DMS53 (cell line): ENCODE measurements at regions not wholly inside any gene's neighbourhood (a gene's known extent, or its start where the extent isn't known, plus 50 kb on each side); places are given as distances from the start of the nearest gene placed in this dataset.

ENCODE experiments used
- DNase-seq: peaks from one replicate; lab custom pipeline; 2025; lab: John Stamatoyannopoulos, UW

DNA sequence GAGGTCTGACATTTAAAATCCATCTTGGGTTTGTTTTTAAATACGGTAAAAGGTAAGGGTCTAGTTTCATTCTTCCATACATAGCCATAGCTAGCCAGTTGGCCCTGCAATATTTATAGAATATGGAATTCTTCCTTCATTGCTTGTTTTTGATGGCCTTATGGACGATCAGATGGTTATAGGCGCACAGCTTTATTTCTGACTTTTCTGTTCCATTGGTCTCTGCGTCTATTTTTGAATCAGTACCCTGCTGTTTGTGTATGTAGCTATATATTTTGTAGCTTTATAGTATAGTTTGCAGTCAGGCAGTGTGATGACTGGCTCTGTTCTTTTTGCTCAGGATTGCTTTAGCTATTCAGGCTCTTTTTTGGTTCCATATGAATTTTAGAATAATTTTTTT lies 366.8 kb upstream of the MIS18BP1 start:
- DNase-seq: no peak

DNA sequence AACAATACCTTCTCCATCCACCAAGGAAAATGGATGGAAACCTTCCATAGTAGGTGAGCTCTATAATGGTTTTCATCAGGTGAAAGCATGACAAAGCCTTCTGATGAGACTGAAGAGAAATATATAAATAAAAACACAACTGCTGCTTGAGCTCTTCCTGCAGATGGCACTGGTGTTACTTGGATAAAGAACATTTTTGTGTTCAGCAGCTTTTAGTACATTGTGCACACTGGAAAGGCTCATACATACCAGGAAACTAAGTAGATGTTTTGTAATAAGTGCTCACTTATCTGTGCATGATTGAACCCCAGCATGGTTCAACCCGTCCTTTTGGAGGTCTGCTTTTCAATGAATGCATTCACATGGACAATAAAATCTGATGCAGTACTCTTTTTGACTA lies 357.3 kb upstream of the MIS18BP1 start:
- peak; percentile 67 for DNase-seq

- no peak for DNase-seq
These were observed 334.1 kb upstream of the MIS18BP1 start for GRCh38 chr14:45587142-45587541.

GRCh38 chr14:45559626-45560025 lies 306.6 kb upstream of the MIS18BP1 start:
- no peak for DNase-seq

DNA sequence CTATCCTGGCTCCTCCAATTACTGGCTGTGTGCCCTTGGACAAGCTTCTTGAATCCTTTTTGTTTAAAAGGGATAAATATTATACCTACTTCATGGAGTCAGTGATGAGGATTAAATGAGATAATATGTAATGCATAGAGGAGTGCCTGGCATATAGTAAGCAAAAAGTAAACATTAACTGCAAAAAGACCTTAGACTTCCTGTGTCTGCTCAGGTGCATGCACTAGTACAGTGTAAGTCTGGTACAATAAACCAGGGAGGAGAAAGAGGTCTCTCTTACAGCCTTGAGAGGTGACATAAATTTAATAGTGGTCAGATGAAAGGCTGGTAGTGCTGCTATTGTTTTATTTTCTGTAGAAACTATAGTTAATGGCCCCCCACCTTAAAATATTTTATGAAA lies 305.2 kb upstream of the MIS18BP1 start:
- no peak for DNase-seq

GRCh38 chr14:45553981-45554380 lies 301.0 kb upstream of the MIS18BP1 start:
- DNase-seq: no peak

DNA sequence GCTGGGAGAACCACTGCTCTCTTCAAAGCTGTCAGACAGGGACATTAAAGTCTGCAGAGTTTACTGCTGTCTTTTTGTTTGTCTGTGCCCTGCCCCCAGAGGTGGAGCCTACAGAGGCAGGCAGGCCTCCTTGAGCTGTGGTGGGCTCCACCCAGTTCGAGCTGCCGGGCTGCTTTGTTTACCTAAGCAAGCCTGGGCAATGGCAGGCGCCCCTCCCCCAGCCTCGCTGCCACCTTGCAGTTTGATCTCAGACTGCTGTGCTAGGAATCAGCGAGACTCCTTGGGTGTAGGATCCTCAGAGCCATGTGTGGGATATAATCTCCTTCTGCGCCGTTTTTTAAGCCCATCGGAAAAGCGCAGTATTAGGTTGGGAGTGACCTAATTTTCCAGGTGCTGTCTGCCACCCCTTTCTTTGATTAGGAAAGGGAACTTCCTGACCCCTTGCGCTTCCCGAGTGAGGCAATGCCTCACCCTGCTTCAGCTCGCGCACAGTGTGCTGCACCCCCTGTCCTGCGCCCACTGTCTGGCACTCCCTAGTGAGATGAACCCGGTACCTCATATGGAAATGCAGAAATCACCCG lies 298.3 kb upstream of the MIS18BP1 start:
- peak; percentile 51 for DNase-seq

DNA sequence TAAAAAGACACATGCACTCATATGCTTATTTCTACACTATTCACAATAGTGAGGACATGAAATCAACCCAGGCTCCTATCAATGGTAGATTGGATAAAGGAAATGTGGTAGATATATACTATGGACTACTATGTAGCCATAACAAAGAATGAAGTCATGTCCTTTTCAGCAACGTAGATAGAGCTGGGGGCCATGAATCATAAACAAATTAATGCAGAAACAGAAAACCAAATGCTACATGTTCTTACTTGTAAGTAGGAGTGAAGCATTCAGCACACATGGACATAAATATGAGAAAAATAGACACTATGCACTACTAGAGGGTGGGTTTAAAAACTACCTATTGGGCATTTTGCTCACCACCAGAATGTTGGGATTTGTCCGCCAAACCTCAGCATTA lies 278.0 kb upstream of the MIS18BP1 start:
- no peak for DNase-seq

DNA sequence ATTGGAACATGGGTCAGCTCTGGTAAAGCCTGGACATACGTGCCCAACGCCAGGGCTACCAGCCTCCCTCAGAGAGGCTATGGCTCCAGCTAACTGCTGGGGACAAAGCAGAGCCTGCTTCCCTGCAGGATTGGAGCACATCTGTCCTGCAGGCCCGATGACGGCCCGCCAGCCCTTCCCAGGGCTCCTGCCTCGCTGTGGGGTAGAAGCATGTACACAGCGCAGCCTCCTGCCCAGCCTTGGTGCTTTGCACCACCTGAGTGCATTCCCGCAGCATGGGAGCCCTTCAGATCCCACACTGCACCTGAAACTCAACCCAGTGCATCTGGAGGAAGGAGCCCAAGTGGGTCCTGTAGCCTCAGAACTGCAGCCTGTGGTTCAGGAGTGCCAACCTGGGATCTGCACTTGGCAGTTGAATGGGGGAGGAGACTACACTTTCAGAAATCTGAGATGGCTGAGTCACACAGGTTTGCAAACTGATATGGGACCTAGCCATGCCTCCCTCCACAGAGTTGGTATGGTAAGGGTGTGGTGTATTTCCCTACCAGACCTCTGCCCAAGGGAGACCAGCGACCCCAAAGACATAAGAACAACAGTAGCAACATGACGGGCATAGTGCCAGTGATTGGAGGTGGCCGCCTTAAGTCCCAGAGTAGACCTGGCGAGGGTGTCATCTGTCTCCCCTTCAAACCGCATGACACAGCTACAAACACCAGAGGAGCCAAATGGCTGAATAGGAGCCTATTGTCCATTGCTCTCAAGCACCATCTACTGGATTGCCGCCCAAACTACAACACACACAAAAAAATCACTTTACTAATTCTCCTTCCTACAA lies 273.9 kb upstream of the MIS18BP1 start:
- DNase-seq: peak; percentile 80

DNA sequence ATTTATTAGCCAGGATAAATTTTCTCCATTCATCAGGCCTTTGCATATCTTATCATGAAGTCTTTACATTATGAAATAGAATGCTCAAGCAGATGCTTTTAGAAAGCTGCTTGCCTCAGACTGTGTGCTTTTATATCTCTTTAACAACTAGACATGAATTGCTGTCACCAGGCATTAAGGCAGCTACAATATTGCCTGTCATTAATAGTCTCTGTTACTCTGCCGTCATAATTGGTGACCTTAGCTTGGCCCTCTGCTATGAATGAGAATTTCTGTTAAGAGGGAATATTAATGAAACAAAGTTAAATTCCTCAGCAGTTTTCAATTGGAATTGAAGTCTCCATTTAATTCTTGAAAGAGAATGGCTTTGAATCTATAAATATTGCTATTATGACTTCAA lies 266.8 kb upstream of the MIS18BP1 start:
- DNase-seq: no peak

DNA sequence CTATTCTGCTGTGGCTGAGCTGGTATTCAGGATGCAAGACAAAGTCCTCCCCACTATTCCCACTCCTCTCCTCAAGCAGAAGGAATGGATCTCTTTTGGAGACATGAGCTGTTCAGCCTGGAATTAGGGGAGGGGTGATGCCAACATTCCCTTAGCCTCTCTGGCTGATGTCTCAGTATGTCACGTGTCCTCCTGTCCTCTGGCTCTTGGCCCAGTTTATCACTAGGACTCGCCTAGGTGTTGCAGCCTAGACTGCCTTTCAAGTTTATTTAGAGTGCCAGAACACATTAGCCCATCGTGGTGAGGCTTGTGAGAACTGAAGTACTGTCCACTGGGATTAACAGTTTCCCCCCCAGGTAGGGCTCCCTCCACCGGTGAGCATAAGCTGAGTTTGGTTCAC lies 239.9 kb upstream of the MIS18BP1 start:
- DNase-seq: no peak

GRCh38 chr14:45491914-45492313 lies 238.9 kb upstream of the MIS18BP1 start:
- no peak for DNase-seq

DNA sequence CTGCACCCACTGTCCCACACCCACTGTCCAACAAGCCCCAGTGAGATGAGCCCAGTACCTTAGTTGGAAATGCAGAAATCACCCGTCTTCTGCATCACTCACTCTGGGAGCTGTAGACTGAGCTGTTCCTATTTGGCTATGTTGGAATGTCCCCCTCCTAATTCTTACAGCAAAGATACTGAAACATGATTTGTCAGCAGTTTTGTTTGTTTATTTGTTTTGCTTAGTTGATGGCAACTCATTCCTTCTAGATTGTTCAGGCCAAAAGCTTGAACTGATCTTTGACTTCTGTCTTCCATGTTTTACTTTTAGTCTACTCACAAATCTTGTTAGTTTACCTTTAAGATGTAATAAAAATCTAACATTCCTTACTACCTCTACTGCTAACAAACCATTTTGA lies 233.6 kb upstream of the MIS18BP1 start:
- no peak for DNase-seq

GRCh38 chr14:45467023-45467422 lies 214.0 kb upstream of the MIS18BP1 start:
- no peak for DNase-seq

DNA sequence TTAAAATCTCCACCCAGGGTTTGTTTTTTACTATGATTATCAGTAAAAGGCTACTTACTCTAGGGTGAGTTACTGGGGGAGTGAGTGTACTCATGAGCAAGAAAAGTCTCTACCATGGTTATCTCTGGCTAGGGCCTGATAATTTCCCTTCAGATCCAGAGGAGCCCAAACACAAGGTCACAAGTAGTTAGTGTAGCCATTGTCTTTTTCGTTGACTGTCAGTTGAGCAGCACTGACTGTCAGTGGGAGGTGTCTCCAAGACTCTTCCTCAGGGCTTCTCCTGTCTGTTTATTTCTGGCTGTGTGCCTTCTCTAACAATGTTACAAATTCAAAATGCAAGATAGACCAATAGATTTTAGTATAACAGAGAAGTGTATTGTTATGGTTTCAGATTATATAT lies 181.2 kb upstream of the MIS18BP1 start:
- no peak for DNase-seq

DNA sequence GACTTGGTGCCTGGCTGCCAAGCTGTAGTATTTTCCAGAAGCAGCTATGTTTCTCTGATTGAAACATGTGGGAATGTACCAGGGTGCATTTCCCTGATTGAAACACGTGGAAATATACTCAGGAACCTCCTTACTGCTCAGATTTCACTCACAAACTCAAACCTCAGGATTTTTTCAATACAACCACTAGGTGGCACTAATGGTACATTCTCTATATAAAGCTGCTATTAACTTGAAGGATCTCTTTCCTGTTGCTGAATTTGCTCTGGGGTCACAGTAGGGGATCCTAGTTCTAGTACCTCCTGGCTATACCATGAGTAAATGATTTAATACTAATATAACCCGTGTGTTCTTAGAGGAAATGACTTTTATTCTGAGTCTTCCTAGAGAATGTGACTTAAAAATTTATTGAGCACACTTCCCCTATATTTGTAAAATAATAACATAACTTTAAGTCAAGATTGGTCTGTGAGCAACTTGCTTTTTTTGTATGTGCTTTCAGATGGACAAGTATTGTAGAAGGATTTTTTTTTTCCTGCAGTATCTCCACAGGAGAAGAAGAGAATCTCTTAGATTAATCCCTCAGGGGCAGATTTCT lies 173.8 kb upstream of the MIS18BP1 start:
- DNase-seq: peak; percentile 71

GRCh38 chr14:45406942-45407341 lies 153.9 kb upstream of the MIS18BP1 start:
- no peak for DNase-seq

DNA sequence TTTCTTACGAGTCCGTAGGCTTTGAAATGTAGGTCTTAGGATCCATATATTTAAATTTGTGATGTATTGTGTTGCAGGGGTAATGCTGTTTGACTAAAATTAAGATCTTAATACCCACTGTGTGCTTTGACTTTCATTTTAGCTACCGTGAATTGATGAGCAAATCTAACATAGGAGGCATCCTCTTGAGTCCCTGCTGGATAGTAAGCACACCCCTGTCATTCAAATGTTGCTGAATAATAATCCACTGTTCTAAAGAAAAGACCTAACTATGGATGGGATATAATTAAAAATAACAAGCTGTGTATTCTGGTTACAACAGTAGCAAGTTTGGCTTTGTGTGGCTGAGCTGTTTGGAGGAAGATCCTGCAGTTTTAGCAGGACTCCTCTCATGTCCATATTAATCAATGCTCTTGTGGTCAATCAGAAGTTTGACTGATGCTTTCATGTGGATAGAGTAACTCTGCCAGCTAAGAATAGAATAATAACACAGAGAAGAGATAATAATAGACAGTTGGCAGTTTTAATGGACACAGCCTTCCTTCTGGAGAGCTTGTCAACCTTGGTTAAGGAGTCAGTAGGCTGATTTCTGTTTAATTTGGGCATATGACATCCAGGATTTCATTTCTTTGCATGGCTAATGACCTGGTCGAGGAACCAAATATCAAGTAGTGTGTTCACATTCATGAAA lies 148.1 kb upstream of the MIS18BP1 start:
- DNase-seq: no peak

- DNase-seq: no peak
These were observed 147.5 kb upstream of the MIS18BP1 start for GRCh38 chr14:45400509-45400908.

- no peak for DNase-seq
These were observed 128.1 kb upstream of the MIS18BP1 start for GRCh38 chr14:45381091-45381490.

DNA sequence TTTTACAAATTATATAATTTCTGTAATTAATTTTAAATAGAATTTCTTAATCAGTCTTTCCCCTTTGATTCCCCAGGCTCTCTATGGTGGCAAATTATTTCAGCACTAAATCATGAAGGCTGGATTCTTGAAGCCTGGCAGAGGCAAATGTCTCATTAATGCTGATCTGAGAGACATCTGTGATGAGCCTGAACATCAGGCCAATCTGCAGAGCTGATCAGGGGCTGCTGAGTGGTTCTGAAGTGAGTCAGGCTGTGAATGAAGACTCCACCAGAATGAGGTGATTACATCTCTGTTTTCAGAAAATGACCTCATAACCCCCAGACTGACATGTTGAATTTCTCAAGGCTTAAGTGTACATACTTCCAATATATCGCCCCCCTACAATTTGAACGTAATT lies 124.2 kb upstream of the MIS18BP1 start:
- no peak for DNase-seq

DNA sequence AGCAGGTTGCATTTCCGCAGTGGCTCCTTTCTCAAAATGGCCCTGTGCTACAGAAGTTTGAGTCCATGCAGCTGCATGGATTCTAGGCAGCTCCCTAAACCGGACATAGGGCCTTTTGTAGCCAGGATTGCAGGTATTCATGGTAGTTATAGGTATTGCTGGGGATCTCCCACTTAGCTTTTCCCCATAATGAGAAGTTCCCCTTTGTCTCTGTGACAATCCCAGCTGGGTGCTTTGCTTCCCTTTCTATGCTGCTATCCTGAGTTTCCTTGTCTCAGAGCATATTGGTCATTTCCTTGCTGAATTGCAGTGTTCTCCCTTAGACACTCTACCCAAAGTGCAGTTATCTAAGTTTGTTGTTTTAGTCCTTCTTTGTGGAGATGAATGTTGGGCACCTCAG lies 120.9 kb upstream of the MIS18BP1 start:
- DNase-seq: no peak
